ENCODE measurements at regions not wholly inside any gene's neighbourhood (a gene's known extent, or its start where the extent isn't known, plus 50 kb on each side); places are given as distances from the start of the nearest gene placed in this dataset.

DNA sequence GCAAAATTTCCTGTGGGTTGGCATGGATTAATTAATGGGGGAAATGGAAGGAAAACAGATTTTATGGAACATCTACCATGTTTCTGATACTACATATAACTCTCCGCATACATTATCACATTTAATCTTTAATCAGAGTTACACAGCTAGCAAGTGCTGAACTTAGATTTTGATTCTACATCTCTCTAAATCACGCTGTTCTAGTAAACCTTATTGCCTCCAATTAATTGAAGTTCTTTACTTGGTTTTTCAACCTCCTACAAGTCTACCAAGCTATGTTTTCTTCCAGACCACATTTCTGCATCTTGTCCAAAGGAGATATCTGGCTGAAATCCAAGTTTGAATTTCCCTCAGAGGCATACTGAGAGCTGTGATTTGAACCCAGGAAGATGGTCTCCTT, 125.8 kb upstream of the GAREM1 start (continued):
- TF ChIP-seq, protein P1, sequence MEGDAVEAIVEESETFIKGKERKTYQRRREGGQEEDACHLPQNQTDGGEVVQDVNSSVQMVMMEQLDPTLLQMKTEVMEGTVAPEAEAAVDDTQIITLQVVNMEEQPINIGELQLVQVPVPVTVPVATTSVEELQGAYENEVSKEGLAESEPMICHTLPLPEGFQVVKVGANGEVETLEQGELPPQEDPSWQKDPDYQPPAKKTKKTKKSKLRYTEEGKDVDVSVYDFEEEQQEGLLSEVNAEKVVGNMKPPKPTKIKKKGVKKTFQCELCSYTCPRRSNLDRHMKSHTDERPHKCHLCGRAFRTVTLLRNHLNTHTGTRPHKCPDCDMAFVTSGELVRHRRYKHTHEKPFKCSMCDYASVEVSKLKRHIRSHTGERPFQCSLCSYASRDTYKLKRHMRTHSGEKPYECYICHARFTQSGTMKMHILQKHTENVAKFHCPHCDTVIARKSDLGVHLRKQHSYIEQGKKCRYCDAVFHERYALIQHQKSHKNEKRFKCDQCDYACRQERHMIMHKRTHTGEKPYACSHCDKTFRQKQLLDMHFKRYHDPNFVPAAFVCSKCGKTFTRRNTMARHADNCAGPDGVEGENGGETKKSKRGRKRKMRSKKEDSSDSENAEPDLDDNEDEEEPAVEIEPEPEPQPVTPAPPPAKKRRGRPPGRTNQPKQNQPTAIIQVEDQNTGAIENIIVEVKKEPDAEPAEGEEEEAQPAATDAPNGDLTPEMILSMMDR (conservative IDR thresholded peaks at IDR 0.05; ENCODE audit: low read depth in 2 of 2), result no peak
- no peak for TF ChIP-seq EZH2phosphoT487 (IDR thresholded peaks at IDR 0.05; ENCODE audit: unreplicated experiment)
- TF ChIP-seq POLR2AphosphoS5 (IDR thresholded peaks at IDR 0.05; ENCODE audit: low read depth), result no peak
- TF ChIP-seq, protein P2, sequence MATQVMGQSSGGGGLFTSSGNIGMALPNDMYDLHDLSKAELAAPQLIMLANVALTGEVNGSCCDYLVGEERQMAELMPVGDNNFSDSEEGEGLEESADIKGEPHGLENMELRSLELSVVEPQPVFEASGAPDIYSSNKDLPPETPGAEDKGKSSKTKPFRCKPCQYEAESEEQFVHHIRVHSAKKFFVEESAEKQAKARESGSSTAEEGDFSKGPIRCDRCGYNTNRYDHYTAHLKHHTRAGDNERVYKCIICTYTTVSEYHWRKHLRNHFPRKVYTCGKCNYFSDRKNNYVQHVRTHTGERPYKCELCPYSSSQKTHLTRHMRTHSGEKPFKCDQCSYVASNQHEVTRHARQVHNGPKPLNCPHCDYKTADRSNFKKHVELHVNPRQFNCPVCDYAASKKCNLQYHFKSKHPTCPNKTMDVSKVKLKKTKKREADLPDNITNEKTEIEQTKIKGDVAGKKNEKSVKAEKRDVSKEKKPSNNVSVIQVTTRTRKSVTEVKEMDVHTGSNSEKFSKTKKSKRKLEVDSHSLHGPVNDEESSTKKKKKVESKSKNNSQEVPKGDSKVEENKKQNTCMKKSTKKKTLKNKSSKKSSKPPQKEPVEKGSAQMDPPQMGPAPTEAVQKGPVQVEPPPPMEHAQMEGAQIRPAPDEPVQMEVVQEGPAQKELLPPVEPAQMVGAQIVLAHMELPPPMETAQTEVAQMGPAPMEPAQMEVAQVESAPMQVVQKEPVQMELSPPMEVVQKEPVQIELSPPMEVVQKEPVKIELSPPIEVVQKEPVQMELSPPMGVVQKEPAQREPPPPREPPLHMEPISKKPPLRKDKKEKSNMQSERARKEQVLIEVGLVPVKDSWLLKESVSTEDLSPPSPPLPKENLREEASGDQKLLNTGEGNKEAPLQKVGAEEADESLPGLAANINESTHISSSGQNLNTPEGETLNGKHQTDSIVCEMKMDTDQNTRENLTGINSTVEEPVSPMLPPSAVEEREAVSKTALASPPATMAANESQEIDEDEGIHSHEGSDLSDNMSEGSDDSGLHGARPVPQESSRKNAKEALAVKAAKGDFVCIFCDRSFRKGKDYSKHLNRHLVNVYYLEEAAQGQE (IDR thresholded peaks at IDR 0.05; ENCODE audit: unreplicated experiment), result no peak

DNA sequence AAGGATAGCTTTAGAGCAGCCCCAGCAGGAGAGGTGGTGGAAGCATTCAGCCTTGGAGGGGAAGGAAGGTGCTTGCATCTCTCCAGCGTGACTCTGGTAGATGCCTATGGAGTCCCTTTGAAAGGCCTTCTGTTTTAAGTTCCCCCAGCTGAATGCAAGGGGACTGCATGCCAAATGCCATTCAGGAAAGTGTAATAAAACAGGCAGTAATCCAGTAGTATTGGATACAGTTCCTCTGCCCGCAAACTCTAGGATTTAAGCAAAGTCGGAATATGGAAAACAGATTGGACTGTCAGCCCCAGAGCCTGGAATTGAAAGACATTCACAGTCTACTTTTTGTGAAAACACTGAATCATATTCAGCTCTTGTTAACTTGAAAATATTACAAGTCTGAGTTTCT, 125.2 kb upstream of the GAREM1 start:
- no peak overlapping the region for H3K4me2 ChIP-seq
- TF ChIP-seq, protein P1 (conservative IDR thresholded peaks at IDR 0.05; ENCODE audit: low read depth in 2 of 2), result no peak
- TF ChIP-seq, protein P3, sequence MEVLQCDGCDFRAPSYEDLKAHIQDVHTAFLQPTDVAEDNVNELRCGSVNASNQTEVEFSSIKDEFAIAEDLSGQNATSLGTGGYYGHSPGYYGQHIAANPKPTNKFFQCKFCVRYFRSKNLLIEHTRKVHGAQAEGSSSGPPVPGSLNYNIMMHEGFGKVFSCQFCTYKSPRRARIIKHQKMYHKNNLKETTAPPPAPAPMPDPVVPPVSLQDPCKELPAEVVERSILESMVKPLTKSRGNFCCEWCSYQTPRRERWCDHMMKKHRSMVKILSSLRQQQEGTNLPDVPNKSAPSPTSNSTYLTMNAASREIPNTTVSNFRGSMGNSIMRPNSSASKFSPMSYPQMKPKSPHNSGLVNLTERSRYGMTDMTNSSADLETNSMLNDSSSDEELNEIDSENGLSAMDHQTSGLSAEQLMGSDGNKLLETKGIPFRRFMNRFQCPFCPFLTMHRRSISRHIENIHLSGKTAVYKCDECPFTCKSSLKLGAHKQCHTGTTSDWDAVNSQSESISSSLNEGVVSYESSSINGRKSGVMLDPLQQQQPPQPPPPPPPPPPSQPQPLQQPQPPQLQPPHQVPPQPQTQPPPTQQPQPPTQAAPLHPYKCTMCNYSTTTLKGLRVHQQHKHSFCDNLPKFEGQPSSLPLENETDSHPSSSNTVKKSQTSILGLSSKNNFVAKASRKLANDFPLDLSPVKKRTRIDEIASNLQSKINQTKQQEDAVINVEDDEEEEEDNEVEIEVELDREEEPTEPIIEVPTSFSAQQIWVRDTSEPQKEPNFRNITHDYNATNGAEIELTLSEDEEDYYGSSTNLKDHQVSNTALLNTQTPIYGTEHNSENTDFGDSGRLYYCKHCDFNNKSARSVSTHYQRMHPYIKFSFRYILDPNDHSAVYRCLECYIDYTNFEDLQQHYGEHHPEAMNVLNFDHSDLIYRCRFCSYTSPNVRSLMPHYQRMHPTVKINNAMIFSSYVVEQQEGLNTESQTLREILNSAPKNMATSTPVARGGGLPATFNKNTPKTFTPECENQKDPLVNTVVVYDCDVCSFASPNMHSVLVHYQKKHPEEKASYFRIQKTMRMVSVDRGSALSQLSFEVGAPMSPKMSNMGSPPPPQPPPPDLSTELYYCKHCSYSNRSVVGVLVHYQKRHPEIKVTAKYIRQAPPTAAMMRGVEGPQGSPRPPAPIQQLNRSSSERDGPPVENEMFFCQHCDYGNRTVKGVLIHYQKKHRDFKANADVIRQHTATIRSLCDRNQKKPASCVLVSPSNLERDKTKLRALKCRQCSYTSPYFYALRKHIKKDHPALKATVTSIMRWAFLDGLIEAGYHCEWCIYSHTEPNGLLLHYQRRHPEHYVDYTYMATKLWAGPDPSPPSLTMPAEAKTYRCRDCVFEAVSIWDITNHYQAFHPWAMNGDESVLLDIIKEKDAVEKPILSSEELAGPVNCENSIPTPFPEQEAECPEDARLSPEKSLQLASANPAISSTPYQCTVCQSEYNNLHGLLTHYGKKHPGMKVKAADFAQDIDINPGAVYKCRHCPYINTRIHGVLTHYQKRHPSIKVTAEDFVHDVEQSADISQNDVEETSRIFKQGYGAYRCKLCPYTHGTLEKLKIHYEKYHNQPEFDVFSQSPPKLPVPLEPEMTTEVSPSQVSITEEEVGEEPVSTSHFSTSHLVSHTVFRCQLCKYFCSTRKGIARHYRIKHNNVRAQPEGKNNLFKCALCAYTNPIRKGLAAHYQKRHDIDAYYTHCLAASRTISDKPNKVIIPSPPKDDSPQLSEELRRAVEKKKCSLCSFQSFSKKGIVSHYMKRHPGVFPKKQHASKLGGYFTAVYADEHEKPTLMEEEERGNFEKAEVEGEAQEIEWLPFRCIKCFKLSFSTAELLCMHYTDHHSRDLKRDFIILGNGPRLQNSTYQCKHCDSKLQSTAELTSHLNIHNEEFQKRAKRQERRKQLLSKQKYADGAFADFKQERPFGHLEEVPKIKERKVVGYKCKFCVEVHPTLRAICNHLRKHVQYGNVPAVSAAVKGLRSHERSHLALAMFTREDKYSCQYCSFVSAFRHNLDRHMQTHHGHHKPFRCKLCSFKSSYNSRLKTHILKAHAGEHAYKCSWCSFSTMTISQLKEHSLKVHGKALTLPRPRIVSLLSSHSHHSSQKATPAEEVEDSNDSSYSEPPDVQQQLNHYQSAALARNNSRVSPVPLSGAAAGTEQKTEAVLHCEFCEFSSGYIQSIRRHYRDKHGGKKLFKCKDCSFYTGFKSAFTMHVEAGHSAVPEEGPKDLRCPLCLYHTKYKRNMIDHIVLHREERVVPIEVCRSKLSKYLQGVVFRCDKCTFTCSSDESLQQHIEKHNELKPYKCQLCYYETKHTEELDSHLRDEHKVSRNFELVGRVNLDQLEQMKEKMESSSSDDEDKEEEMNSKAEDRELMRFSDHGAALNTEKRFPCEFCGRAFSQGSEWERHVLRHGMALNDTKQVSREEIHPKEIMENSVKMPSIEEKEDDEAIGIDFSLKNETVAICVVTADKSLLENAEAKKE (CRISPR knock-in tag; IDR thresholded peaks at IDR 0.05), result peak; percentile 50; the same call in 1 of the 2 replicates
- DNase-seq (ENCODE audit: low spot score), result peak; percentile 7

More for the DNA sequence above, 125.2 kb upstream of the GAREM1 start:
- H3K9me2 ChIP-seq (ENCODE audit: insufficient read depth), result no peaks in the 10 kb centered on the region; the same call in 1 of the 2 replicates
- H3K79me2 ChIP-seq (replicated peaks; ENCODE audit: insufficient read depth), result no peaks in the 10 kb centered on the region
- H3K36me3 ChIP-seq (ENCODE audit: insufficient read depth), result no peaks in the 10 kb centered on the region
- no peaks in the 10 kb centered on the region for H3K27me3 ChIP-seq (ENCODE audit: insufficient read depth)
- no peaks in the 10 kb centered on the region for H3K27me3 Mint-ChIP-seq (ENCODE audit: insufficient read depth, low read depth, poor library complexity)
- peak; percentile 77 for ATAC-seq
- H3K4me3 ChIP-seq, result no peak overlapping the region
- H3K4me1 Mint-ChIP-seq, result peaks cover 2% of the 10 kb centered on the region; the same call in 2 of the 3 replicates
- H3F3A ChIP-seq (replicated peaks; ENCODE audit: low read depth), result no peaks in the 10 kb centered on the region
- no peak overlapping the region for H2AFZ ChIP-seq
- H4K20me1 ChIP-seq (replicated peaks; ENCODE audit: insufficient read depth), result no peaks in the 10 kb centered on the region
- H3K36me3 Mint-ChIP-seq (ENCODE audit: low read depth), result no peaks in the 10 kb centered on the region
- H3K4me3 Mint-ChIP-seq, result no peak overlapping the region
- H3K4me1 ChIP-seq (ENCODE audit: insufficient read depth), result no peaks in the 10 kb centered on the region
- no peak overlapping the region for H3K27ac Mint-ChIP-seq
- H3K9me3 Mint-ChIP-seq, result no peaks in the 10 kb centered on the region
- H3K27ac ChIP-seq (ENCODE audit: low read depth), result no peak overlapping the region

Data from GM23338 (cell line).